ENCODE measurements at regions not wholly inside any gene's neighbourhood (a gene's known extent, or its start where the extent isn't known, plus 50 kb on each side); places are given as distances from the start of the nearest gene placed in this dataset.

DNA sequence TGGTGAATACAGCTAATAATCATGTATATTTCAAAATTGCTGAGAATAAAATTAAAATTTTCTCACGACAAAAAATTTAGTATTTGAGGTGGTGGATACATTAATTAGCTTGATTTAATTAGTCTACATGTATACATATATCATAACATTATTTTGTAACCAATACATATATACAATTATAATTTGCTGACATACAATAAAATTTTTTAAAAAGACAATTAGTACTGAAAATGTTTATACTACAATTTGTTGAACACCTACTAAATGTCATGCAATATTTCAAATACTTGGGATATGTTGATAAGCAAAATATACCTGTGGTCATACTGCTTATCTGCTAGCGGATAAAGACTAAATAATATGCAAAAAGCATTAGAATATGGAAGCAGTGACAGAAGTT, 586.5 kb downstream of the SLITRK6 start:
- no peak for ATAC-seq (replicated peaks in 6 of 8)
- in situ Hi-C loops (cut with MboI; ENCODE audit: low pct_unique_long_range_greater_than_20kb in 2 of 9, low sequenced_read_pairs in 9 of 9, unreplicated experiment in 9 of 9), result no loop called here
- Histone ChIP-seq H3K4me1 (replicated peaks in 1 of 2) (no peaks in the 10 kb centered on the region), H3K4me3 (no peak overlapping the region), H3K27ac (no peak overlapping the region)
- whole genome bisulfite sequencing, 10 experiments, result 5 to 100% (median 77%) methylated on average over 1 to 2 of the region's 2 CpGs

DNA sequence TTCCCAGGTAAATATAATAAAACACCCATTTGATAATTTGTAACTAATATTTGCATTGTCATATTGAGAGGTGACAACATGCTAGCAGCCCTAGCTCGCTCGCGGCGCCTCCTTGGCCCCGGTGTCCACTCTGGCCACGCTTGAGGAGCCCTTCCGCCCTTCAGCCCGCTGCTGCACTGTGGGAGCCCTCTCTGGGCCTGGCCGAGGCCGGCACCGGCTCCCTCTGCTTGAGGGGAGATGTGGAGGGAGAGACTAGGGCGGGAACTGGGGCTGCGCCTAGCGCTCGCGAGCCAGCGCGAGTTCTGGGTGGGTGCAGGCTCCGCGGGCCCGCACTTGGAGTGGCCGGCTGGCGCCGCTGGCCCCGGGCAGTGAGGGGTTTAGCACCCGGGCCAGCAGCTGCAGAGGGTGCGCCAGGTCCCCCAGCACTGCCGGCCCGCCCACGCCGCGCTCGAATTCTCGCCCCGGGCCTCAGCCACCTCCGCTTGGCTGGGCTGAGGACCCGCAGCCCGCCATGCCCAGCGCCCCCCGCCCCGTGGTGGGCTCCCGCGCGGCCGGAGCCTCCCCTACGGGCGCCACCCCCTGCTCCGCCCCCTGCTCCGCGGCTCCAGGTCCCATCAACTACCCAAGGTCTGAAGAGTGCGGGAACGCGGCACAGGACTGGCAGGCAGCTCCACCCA, 594.4 kb downstream of the SLITRK6 start:
- no peak for ATAC-seq (replicated peaks in 6 of 8)

DNA sequence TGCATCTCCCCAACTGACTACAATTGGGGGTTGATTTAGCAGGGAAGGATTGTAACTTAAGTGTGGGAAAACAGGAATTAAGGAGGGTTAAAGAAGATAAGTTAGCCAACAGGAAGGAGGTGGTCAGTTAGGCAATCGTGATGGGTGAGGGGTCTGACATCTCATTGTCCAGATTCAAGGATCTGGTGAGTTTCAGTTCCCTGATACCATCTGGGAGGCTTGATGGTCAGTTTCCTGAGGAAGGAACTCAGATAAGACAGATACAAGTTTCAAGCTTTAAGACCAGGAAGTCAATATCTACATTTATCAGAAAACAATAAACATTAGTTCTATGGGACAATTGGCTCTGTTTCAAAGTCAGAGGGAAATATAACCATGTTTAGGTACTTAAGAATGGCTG, 601.8 kb downstream of the SLITRK6 start:
- 0 to 100% (median 90%) methylated on average over 1 of the region's 1 CpG; no CpG with 5 or more reads in 4 of the 10 experiments for WGBS, 10 experiments
- Histone ChIP-seq H3K27ac (no peak overlapping the region), H3K4me1 (replicated peaks in 1 of 2) (no peaks in the 10 kb centered on the region), H3K4me3 (no peak overlapping the region)
- in situ Hi-C loops (cut with MboI; ENCODE audit: low pct_unique_long_range_greater_than_20kb in 2 of 9, low sequenced_read_pairs in 9 of 9, unreplicated experiment in 9 of 9), result no loop called here
- ATAC-seq (replicated peaks in 6 of 8), result no peak

More for the DNA sequence above, 594.4 kb downstream of the SLITRK6 start:
- in situ Hi-C loops (cut with MboI; ENCODE audit: low pct_unique_long_range_greater_than_20kb in 2 of 9, low sequenced_read_pairs in 9 of 9, unreplicated experiment in 9 of 9), result no loop called here
- Histone ChIP-seq H3K4me1 (replicated peaks in 1 of 2) (no peaks in the 10 kb centered on the region), H3K4me3 (no peak overlapping the region), H3K27ac (no peak overlapping the region)
- 50 to 100% (median 74%) methylated on average over 1 to 8 of the region's 53 CpGs; no CpG with 5 or more reads in 6 of the 10 experiments for WGBS, 10 experiments

DNA sequence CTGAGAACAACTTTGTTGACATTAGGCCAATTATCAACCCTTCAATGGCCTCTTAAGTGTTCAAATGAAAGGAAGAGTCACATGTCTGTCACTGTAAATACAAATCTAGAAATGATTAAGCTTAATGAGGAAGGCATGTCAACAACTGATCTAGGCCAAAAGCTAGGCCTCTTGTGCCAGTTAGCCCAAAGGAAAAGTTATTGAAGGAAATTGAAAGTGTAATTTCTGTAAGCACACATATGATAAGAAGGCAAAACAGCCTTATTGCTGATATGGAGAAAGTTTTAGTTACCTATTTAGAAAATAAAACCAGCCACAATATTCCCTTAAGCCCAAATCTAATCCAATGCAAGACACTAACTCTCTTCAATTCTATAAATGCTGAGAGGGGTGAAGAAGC, 604.7 kb downstream of the SLITRK6 start:
- in situ Hi-C loops (cut with MboI; ENCODE audit: low pct_unique_long_range_greater_than_20kb in 2 of 9, low sequenced_read_pairs in 9 of 9, unreplicated experiment in 9 of 9), result no loop called here
- Histone ChIP-seq H3K4me3 (no peak overlapping the region), H3K27ac (no peak overlapping the region), H3K4me1 (replicated peaks in 1 of 2) (no peaks in the 10 kb centered on the region)
- no peak for ATAC-seq (replicated peaks in 6 of 8)

DNA sequence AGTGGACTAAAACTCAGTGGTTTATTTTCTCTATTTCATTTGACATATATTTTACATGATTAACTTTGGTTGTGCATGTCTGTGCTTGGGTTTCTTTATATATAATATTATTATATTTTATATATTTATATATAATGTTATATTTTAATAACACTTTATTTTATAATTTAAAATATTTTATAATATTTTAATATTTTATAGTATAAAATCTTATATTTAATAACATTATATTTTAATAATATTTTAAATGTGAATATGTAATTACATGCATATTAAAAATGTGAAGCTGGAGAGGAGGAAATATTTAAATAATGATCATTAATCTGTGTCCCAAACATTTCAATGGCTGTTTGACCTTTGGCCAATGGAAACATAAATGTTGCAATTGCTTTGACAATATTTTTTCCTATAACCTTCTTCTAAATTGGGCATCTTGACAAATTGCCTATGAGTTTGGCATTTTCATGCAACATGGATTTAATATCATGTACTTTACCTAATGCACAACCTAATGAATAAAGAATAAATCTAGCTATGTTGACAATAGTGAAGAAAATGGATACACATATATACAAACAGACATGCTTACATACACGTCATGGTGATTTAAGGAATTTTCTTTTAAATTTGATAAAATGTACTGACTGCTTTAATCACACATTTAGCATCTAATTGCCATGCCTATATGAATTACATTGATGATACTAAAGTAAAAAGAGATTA, 607.1 kb downstream of the SLITRK6 start:
- in situ Hi-C loops (cut with MboI; ENCODE audit: low pct_unique_long_range_greater_than_20kb in 2 of 9, low sequenced_read_pairs in 9 of 9, unreplicated experiment in 9 of 9), result no loop called here
- Histone ChIP-seq H3K27ac (no peak overlapping the region), H3K4me3 (no peak overlapping the region), H3K4me1 (replicated peaks in 1 of 2) (no peaks in the 10 kb centered on the region)
- peak in 3 of 8 experiments; percentile 28 to 91 (median 46) for ATAC-seq (replicated peaks in 6 of 8)
- 0 to 100% (median 40%) methylated on average over 1 of the region's 1 CpG; no CpG with 5 or more reads in 1 of the 10 experiments for WGBS, 10 experiments

DNA sequence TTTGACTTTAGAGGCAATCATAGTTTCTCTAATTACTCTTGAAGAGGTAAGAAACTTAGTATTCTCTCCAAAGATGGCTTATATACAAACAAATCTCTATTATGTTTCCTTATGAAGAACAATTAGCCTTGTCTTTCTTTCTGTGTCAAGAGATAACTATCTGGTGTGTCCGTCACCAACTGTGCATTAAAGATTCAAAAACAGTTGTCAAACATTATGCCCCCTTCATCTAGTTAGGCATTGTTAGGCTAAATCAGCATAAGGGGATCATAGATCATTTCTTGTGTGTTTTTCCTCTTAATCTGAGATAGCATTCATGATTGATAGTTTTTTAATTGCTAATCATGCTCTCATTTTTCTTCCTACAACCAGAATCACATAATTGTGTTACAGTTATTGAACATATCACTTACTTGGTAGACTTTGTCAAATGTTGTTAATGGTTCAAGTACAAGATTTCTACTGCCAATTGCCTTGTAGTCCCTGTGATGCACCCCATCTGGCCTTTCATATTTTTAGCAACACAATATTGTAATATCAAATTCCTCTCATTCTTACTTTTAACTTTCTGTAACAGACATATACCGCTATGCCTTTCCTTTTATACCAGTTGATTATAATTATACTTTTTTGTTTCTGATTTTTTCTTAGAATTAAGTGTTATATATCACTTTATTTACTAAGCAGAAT, 612.7 kb downstream of the SLITRK6 start:
- WGBS, 10 experiments, result 0 to 100% (median 88%) methylated on average over 1 to 2 of the region's 2 CpGs
- peak in 1 of 8 experiments; percentile 28 for ATAC-seq (replicated peaks in 6 of 8)
- Histone ChIP-seq H3K4me1 (replicated peaks in 1 of 2) (no peaks in the 10 kb centered on the region), H3K4me3 (no peak overlapping the region), H3K27ac (no peak overlapping the region)
- in situ Hi-C loops (cut with MboI; ENCODE audit: low pct_unique_long_range_greater_than_20kb in 2 of 9, low sequenced_read_pairs in 9 of 9, unreplicated experiment in 9 of 9), result no loop called here

DNA sequence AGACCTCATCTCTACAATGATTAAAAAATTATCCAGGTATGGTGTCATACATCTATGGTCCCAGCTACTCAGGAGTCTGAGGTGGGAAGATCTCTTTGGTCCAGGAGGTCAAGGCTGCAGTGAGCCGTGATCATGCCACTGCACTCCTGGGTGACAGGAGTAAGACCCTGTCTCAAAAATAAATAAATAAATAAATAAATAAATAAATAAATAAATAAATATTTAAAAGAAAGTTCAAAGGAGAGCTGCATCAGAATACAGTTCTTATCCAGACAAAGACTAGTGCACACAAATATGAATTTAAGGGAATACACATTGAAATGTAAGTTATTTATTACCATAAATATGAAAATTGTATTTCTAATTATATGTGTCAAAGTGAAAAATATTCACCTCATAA, 624.9 kb downstream of the SLITRK6 start:
- Histone ChIP-seq H3K4me1 (replicated peaks in 1 of 2) (no peaks in the 10 kb centered on the region), H3K4me3 (no peak overlapping the region), H3K27ac (no peak overlapping the region)
- in situ Hi-C loops (cut with MboI; ENCODE audit: low pct_unique_long_range_greater_than_20kb in 2 of 9, low sequenced_read_pairs in 9 of 9, unreplicated experiment in 9 of 9), result no loop called here
- no peak for ATAC-seq (replicated peaks in 6 of 8)
- WGBS, 10 experiments, result 0 to 100% (median 73%) methylated on average over 1 of the region's 1 CpG; no CpG with 5 or more reads in 2 of the 10 experiments

DNA sequence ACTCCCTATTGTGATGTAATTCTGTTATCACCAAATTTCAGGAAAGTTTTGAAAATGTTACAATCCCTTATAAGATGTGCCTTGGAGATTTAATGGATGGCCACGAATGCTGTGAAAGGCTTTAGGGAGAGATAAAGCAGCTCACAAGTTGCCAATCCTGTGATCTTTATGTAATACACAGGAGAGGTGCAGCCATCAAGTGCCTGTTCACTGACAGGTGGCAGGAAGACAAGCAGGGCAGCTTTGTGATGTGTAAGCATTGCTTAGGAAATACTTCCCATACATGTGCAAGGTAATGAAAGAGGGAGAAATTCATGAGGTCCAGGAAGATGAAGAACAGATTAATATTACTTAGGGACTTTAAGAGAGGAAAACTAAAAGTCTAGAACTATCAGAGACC, 628.8 kb downstream of the SLITRK6 start:
- H3K4me3 ChIP-seq, result no peak overlapping the region
- in situ Hi-C loops (cut with MboI; ENCODE audit: low pct_unique_long_range_greater_than_20kb in 2 of 9, low sequenced_read_pairs in 9 of 9, unreplicated experiment in 9 of 9), result no loop called here
- H3K4me1 ChIP-seq (replicated peaks in 1 of 2), result no peaks in the 10 kb centered on the region
- no peak overlapping the region for H3K27ac ChIP-seq
- ATAC-seq (replicated peaks in 6 of 8), result no peak
- 0 to 67% (median 60%) methylated on average over 1 of the region's 1 CpG; no CpG with 5 or more reads in 5 of the 10 experiments for WGBS, 10 experiments

DNA sequence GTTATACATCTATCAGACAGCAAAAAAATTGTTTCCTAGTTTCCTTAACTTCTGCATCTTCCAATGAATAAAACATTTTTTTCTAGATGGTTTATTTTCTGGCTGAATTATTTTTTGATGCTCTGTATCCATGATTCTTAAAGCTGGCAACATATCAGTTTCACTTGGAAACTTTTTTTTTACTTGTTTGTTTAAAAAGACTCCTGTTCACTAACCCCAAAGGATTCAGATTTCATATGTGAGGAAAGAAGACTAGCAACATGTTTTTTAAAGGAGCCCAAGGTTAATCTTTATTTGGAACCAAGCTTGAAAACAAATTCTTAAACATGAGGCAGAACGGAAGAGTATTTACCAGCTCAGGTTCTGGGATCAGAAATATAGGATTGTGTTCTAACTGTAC, 632.3 kb downstream of the SLITRK6 start:
- no peaks in the 10 kb centered on the region for H3K4me1 ChIP-seq (replicated peaks in 1 of 2)
- ATAC-seq (replicated peaks in 6 of 8), result no peak
- H3K27ac ChIP-seq, result no peak overlapping the region
- 20 to 100% (median 88%) methylated on average over 1 of the region's 1 CpG; no CpG with 5 or more reads in 2 of the 10 experiments for WGBS, 10 experiments
- H3K4me3 ChIP-seq, result no peak overlapping the region
- in situ Hi-C loops (cut with MboI; ENCODE audit: low pct_unique_long_range_greater_than_20kb in 2 of 9, low sequenced_read_pairs in 9 of 9, unreplicated experiment in 9 of 9), result no loop called here

DNA sequence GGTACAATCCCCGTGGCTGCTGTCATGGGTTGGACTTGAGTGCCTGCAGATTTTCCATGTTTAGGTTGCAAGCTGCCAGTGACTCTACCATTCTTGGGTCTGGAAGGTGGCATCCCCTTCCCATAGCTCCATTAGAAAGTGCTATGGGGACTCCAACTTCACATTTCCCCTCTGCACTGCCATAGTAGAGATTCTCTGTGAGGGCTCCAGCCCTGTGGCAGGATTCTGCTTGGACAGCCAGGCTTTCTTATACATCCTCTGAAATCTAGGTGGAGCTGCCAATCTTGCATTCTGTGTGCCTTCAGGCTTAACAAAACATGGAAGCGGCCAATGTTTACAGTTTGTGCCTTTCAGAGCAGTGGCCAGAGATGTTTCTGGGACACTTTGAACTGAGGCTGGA, 636.2 kb downstream of the SLITRK6 start:
- ATAC-seq (replicated peaks in 6 of 8), result no peak
- in situ Hi-C loops (cut with MboI; ENCODE audit: low pct_unique_long_range_greater_than_20kb in 2 of 9, low sequenced_read_pairs in 9 of 9, unreplicated experiment in 9 of 9), result no loop called here
- Histone ChIP-seq H3K27ac (no peak overlapping the region), H3K4me1 (replicated peaks in 1 of 2) (no peaks in the 10 kb centered on the region), H3K4me3 (no peak overlapping the region)
- WGBS, 10 experiments, result 0 to 89% (median 77%) methylated on average over 1 to 2 of the region's 2 CpGs; no CpG with 5 or more reads in 4 of the 10 experiments

DNA sequence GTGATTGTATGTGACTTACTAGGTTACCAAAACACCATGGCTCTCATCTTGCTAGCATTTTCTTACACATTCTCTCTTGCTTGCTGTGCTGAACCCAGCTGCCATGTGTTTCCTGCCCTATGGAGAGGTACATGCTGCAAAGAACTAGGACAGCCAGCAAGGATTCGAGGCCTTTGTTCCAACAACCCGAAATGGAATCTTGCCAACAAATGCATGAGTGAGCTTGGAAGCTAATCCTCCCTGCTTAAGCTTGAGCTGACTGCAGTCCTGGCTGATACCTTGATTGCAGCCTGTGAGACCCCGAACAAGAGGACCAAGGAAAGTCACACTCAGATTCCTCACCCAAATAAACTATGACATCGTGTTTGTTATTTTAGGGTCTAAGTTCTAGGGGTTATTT, 651.2 kb downstream of the SLITRK6 start:
- H3K27ac ChIP-seq, result no peak overlapping the region
- H3K4me3 ChIP-seq, result no peak overlapping the region
- in situ Hi-C loops (cut with MboI; ENCODE audit: low pct_unique_long_range_greater_than_20kb in 2 of 9, low sequenced_read_pairs in 9 of 9, unreplicated experiment in 9 of 9), result no loop called here
- WGBS, 10 experiments, result 0 to 100% (median 50%) methylated on average over 1 to 4 of the region's 4 CpGs; no CpG with 5 or more reads in 2 of the 10 experiments
- H3K4me1 ChIP-seq (replicated peaks in 1 of 2), result peaks cover 0 to 3% of the 10 kb centered on the region in 2 donors
- peak in 2 of 8 experiments; percentile 14 to 32 for ATAC-seq (replicated peaks in 6 of 8)

DNA sequence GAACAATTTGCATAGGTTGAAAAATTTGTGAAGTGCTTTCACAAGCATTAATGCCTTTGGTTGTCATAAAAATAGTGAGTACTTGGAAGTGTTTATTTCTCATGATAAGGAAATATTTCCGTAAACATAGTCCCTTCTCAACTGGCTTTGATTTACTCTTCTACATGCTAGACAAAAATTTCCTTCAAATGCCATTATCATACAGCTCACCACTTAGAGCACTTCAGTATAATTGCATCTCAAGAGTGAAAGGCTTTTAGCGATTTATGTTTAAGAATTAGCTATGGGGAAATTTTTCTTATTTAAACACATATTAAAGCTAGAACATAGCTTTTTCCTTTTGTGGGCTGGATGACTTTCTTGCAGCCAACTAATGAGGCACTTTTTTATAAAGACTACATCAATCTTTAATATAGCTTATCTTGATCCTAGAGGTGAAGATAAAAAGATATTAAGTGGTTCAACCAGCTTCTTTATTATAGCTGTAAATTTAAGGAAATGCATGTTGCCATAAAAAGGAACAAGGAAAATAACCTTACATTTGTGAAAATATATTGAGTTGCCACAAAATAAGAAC, 656.8 kb downstream of the SLITRK6 start:
- Histone ChIP-seq H3K4me3 (no peak overlapping the region), H3K4me1 (replicated peaks in 1 of 2) (peaks cover 0 to 14% of the 10 kb centered on the region in 2 donors), H3K27ac (no peak overlapping the region)
- in situ Hi-C loops (cut with MboI; ENCODE audit: low pct_unique_long_range_greater_than_20kb in 2 of 9, low sequenced_read_pairs in 9 of 9, unreplicated experiment in 9 of 9), result no loop called here
- whole genome bisulfite sequencing, 10 experiments, result 7 to 100% (median 80%) methylated on average over 1 to 2 of the region's 2 CpGs; no CpG with 5 or more reads in 1 of the 10 experiments
- peak in 5 of 8 experiments; percentile 24 to 90 (median 60) for ATAC-seq (replicated peaks in 6 of 8)

DNA sequence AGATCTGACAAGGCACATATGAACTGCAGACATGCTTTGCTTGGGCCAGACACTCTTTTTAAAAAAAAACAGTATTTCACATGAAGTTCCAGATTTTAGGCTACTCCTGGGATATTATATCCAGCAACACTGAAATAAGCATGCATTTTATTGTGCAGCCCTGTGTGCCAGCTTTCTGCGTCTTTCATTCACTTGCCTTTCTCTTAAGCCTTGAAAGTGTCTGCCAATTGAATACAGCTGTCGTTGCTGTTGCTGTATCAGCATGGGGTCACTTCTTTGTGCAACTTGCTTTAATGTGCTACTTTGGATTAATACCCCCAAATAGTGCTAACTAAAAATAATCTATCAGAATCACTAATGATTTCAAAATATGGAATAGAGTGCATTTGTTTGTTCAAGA, 657.8 kb downstream of the SLITRK6 start:
- H3K4me1 ChIP-seq (replicated peaks in 1 of 2), result peaks cover 0 to 14% of the 10 kb centered on the region in 2 donors

More for the DNA sequence above, 657.8 kb downstream of the SLITRK6 start:
- Histone ChIP-seq H3K27ac (no peak overlapping the region), H3K4me3 (no peak overlapping the region)
- ATAC-seq (replicated peaks in 6 of 8), result no peak
- in situ Hi-C loops (cut with MboI; ENCODE audit: low pct_unique_long_range_greater_than_20kb in 2 of 9, low sequenced_read_pairs in 9 of 9, unreplicated experiment in 9 of 9), result no loop called here
- WGBS, 10 experiments, result 0 to 60% (median 15%) methylated on average over 1 to 2 of the region's 2 CpGs; no CpG with 5 or more reads in 2 of the 10 experiments

All from motor neuron (in vitro differentiated cells).